ENCODE measurements at regions not wholly inside any gene's neighbourhood (a gene's known extent, or its start where the extent isn't known, plus 50 kb on each side); places are given as distances from the start of the nearest gene placed in this dataset.
"Not testable (repeated sequence)": the region's sequence is repeated elsewhere in the genome, so short reads cannot be mapped to it uniquely, and the experiment has no call there.

DNA sequence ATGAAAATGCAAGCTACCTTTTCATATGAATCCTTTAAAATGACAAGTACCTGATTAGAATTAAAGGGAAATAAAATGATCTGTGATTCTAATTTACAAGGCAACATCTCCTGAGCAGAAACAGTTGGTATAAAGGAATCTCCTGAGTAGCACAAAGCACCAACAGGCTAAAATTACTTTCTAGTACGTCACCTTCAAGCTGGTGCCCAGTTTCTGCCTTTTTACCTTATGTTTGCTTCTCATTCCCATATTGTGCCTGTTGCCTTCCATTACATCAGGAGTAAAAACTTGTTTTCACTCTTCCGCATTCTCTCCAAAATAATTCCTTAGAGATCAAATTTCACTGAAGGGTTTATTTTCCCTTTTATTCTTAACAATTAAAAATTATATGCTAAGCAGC is 587.1 kb upstream of the KCND2 start:
- no peak for ATAC-seq
- no peak for DNase-seq
- intact Hi-C loops (cut with micrococcal nuclease) = no loop called here

DNA sequence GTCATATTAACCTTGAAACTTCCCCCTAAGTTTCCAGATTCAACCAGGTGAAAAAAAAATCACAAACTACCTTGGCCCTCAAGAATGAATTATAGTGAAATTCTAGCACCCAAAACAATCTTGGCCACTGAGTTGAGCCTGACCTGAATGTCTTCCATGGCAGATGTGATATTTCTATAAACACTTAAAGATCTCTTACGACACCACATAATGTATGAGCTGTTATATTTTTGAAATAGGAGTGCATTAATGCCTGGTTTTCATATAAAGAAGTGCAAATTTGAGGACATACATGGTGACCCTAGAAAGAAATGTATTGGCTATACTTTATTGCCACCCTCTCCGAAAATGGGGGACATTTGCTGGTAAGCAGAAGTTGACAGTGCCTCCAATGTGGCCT is 584.1 kb upstream of the KCND2 start:
- intact Hi-C loops (cut with micrococcal nuclease) = no loop called here
- no peak for ATAC-seq
- no peak for DNase-seq

DNA sequence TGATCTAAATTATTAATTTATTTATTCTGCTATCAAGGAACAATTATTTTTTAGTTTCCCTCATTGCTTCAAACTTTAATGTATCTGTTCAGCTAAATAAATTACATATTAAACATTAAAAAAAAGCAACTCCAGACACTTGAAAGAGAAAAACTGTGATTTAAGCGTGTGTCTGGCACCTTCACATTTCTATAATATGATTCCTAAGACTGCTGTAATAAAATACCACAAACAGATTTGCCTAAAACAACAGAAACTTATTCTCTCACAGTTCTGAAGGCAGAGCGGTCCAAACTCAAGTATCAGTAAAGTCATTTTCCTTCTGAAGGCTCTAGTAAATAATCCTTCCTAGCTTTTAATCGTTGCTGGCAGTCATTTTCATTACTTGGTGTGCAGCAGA is 580.4 kb upstream of the KCND2 start:
- no peak for ATAC-seq
- no peak for DNase-seq
- intact Hi-C loops (cut with micrococcal nuclease) = no loop called here

DNA sequence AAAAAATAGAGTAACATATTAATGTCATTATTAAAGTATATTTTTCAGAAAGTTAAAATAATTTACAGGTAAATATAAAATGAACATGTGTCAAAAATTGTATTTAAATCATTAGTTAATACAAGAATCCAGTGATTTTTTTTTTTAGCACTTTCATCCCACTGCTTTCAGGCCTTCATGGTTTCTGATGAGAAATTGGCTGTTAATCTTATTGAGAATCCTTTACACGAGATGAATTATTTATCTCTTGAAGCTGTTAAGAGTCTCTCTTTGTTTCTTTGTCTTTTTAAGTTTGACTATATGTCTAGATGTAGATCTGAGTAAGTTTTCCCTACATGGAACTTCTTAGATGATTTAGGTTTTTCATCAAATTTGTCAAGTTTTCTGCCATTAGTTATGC is 578.5 kb upstream of the KCND2 start:
- intact Hi-C loops (cut with micrococcal nuclease) = no loop called here
- ATAC-seq (no peak), DNase-seq (no peak)

DNA sequence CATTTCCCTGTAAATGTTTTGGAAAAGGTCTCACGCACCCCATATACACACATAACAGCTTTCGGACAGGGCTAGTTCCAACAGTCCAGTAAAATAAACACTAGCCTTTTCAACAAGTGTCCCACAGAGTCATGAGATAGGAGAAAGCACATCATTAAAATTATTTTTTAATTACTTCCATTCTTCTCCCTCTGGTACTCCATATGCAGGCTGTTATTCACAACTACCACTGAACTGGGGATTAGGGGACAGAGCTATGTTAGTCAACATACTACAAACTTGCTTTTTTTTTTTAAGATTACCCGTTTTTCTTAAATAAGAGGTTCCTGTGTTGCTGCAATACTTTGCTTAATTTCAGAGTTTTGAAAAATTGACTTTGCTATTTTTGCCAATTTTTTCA is 576.6 kb upstream of the KCND2 start:
- ATAC-seq = no peak
- DNase-seq = no peak
- intact Hi-C loops (cut with micrococcal nuclease) = no loop called here

DNA sequence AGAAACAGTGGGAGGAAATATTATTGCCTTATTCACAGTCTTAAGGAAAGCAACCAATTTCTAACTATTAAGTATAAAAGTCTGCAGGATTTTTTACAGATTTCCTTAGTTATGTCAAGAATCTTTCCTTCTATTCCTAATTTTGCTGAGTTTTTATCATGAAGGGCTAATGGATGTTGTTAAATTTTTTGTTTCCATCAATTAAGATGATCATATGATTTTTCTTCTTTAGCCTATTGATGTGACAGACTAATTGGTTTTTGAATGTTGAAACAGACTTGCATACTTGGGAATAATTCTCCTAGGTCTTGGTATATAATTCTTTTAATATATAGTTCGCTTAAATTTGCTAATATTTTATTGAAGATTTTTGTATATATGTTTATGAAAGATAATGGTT is 569.1 kb upstream of the KCND2 start:
- no peak for DNase-seq
- ATAC-seq = no peak
- intact Hi-C loops (cut with micrococcal nuclease) = no loop called here

DNA sequence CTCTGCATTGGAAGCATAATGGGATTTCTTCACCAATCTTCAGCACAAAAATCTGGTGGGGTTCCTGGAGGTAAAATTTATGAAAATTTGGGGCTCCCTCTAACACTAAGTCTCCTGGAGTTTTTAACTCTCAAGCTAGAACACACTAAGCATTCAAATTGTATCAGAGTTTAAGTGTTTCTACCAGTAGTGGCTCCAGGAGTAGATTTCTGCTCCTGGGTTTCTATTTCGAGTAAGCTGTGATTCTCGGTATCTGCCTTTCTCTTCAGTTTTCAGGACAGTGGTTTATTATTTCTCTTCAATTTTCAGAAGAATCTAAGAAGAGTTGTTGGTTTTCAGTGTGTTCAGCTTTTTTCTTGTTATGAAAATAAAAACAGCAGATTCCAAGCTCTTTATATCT is 566.4 kb upstream of the KCND2 start:
- ATAC-seq (no peak), DNase-seq (no peak)
- intact Hi-C loops (cut with micrococcal nuclease) = no loop called here

DNA sequence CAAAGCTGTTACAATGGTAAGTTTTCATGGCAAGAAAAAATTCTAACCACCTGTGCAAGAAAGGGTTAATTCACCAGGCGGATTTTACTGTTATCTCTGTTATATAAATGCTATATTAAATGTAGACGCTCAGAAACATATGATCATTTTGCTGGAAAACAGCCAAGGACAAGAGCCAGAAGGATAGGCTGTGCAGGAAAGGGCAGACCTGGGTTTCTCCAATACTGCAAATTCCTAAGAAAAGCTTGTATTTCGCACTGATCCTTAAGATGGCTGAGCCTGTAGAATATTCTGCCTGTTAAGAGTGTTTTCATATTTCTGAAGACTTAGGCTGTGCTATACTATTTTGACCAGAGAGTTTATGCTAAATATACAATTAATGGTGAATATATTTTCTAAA is 564.1 kb upstream of the KCND2 start:
- no peak for ATAC-seq
- DNase-seq = no peak
- intact Hi-C loops (cut with micrococcal nuclease) = no loop called here

DNA sequence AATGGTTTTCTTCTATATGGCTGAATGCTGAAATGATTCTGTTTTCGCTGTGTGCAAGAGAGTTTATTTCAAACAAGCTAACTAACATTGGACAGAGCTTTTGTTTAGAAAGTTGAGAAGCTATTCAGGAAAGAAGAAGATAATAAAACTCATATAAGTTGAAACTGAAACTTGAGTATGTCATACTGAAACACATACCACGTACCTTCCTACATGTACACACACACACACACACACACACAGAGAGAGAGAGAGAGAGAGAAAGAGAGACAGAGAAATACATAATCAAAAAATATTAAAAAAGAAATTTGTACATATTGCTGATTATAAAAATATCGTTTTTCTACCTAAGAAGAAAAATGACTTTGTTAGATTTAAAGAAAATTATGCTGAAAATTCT is 561.9 kb upstream of the KCND2 start:
- intact Hi-C loops (cut with micrococcal nuclease) = no loop called here
- DNase-seq (no peak), ATAC-seq (no peak)

DNA sequence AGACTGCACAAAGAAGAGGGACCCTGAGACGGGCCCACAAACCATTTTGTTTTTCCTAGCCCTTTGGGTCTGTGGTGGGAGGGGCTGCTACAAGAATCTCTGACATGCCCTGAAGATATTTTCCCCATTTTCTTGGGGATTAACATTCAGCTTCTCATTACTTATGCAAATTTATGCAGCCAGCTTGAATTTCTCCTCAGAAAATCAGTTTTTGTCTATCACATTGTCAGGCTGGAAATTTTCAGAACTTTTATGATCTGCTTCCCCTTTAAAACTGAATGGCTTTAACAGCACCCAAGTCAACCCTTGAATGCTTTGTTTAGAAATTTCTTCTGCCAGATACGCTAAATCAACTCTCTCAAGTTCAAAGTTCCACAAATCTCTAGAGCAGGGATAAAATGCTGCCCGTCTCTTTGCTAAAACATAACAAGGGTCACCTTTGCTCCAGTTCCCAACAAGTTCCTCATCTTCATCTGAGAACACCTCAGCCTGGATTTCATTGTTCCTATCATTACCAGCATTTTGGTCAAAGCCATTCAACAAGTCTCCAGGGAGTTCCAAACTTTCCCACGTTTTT is 560.0 kb upstream of the KCND2 start:
- ATAC-seq (no peak), DNase-seq (no peak)
- intact Hi-C loops (cut with micrococcal nuclease) = no loop called here

DNA sequence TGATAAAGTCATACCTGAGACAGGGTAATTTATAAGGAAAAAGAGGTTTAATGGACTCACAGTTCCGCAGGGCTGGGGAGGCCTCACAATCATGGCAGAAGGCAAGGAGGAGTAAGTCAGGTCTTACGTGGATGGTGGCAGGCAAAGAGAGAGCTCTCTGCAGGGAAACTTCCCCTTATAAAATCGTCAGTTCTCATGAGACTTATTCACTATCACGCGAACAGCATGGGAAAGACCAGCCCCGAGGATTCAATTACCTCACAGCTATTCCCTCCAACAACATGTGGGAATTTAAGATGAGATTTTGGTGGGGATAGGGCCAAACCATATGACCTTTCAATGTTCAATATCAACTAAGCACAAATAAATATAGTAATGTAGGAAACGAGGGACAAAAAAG is 559.4 kb upstream of the KCND2 start:
- ATAC-seq (no peak), DNase-seq (no peak)
- intact Hi-C loops (cut with micrococcal nuclease) = no loop called here

DNA sequence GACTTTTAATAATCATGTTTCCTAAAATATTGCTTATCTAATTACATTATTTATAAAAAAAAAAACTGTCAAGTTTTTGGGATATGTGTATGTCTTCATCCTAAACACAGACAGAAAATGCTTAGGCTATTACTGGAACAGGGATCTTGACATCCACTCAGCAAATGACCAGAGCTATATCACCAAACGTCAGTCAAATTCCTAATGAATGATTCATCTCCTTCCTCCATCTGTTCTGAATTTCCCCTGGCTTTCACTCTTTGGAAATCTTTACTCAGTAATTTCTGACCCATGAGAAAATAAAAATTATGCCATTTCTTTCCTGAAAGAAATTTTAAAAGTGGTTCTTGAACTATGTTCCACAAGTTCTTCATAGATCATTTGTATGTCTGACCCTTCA is 552.4 kb upstream of the KCND2 start:
- DNase-seq = no peak
- intact Hi-C loops (cut with micrococcal nuclease) = no loop called here
- no peak for ATAC-seq

DNA sequence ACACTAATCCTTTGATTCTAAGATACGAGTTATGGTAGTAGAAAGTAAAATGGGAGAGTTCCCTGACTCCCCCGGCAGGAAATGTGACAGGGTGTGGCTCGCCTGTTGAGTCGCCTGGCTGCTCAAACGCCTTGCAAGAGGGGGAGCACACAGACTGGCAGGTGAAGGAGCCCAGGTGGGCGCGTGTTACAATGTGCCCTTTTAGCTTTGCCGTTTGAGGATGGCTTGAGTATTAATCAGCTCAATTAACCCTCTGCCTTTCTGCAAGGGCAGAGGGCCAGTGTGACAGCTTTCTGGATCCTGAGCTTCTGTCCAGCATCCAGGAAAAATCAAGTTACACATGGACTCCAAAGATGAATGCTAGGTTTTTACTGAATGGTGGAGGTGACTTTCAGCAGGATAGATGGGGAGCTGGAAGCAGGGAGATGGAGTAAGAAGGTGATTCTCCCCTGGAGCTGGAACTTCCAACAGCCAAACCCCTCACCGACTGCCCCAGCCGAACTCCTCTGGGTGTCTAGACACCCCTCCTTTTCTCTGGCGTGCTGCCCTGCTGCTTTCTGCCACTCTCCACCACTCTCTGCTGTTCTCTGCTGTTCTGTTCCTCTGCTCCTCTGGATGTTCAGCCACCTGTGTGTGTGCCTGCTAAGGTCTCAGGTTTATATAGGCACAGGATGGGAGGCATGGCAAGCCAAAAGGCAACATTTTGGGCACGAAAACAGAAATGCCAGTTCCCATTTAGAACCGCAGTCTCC is 548.8 kb upstream of the KCND2 start:
- ATAC-seq = no peak
- no peak for DNase-seq
- intact Hi-C loops (cut with micrococcal nuclease) = no loop called here

DNA sequence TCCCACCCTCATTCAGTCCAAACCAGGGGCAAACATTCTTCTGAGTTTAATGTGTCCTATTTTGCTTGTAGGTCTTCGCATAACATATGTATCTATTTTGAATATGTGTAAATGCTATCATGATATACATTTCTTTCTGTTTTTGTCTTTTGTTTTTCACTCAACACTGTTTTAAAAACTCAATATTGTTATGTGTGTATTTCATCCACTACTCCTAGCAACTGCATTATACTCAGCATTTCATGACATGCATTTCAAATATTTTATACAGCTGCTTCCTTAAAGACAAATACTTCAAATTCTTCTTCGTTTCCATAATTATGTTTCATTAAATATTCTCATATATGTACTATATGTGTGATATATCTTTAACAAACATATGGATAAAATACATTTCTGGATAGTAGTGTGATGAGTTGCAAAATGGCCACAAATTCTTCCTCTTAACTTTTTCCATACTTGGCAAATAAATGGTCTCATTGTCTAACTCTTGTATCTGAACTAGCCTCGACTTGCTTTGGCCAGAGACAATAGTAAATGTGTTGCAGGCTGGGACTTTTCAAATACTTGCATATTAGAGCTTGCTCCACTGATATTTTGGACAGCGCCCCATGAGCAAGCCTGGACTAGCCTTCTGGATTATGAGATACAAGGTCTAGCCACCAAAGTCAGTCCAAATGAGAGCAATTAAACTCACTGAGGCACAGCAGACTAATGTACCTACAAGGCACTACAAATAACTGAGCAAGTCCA is 539.7 kb upstream of the KCND2 start:
- no peak for ATAC-seq
- intact Hi-C loops (cut with micrococcal nuclease) = no loop called here
- DNase-seq = no peak

DNA sequence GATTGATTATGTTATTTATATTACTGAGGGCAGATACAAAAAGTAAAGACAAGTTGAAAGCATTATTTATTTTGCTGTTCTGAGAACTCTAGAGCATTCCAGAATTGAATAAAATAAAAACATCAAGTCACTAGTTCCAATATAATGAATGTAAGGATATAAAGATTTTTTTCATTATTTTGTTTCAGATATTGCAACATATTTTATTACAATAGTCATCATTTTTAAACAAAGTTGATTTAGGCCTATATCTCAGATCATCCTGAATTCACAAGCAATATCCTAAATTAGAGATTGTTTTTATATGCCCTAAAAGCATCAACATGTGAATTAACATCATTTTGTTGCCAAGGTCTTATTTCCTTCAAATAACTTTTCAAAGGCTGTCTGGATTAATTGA is 535.6 kb upstream of the KCND2 start:
- intact Hi-C loops (cut with micrococcal nuclease) = no loop called here
- ATAC-seq (no peak), DNase-seq (no peak)

DNA sequence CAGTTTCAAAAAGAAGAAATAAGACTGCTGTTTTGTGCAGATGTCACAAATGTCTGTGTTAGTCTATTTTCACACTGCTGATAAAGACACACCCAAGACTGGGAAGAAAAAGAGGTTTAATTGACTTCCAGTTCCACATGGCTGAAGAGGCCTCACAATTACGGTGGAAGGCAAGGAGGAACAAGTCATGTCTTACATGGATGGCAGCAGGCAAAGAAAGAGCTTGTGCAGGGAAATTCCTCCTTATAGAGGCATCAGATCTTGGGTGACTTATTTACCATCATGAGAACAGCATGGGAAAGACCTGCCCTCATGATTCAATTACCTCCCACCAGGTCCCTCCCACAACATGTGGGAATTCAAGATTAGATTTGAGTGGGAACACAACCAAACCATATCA is 527.7 kb upstream of the KCND2 start:
- ATAC-seq; DNase-seq; intact Hi-C loops (cut with micrococcal nuclease): not testable (repeated sequence)

DNA sequence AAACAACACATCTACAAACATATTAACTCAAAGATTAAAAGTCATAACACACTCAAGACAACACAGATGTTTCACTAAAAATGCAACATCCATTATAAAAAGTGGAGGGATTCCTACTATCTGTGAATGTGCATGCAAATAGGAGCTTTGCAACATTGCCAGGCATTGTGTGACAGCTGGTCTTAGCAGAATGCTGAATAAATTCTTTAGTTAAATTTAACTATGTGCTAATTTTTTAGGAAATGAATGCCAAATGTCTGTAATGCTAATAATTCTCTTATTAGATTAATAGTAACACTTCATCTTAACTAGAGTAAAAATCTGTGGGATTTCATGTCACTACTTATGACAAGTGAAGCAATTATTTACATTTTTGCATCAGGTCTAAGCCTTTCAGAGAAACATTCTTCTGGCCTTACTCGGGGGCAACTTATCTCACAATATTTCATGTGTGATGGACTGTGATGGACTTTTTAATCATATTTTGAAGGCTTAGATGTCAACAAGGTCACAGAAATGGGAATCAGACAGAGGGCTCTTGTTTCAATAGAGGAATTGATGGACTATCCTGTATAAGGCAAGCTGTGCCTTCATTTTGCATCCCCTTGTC is 524.6 kb upstream of the KCND2 start:
- ATAC-seq = no peak
- no peak for DNase-seq
- intact Hi-C loops (cut with micrococcal nuclease) = no loop called here

DNA sequence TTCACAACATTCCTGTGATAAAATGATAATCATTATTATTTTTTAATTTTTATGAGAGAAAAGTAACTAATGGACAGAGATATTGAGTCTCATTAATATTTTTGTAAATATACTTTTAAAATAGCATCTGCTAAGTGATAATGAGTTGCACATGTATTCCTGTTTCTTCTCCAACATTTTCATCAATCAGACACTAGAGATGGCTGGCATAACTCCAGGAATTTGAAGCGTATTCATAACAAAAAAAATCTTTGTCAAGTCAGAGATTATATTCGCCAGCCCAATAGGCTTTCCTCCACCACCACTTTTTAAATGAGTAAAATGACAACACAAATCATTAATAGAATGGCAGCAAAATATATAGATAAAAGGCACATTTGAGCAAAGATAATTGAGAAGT is 524.0 kb upstream of the KCND2 start:
- DNase-seq (no peak), ATAC-seq (no peak)
- intact Hi-C loops (cut with micrococcal nuclease) = no loop called here

DNA sequence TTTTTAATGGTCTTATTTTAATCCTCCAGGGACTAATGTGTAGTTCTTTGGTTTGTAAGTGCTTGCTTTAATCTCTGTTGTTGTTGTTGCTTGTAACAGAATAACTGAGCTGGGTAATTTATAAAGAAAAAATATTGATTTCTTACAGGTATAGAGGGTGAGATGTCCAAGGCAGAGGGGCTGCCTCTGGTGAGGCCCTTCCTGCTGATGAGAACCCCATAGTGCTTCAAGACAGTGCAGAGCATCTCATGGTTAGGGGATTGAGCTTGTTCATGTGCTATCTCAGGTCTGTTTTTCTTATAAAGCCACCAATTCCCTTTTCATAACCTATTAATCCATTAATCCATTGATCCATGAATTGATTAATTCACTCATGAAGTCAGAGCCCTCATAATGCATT is 516.3 kb upstream of the KCND2 start:
- DNase-seq (no peak), ATAC-seq (no peak)
- intact Hi-C loops (cut with micrococcal nuclease) = no loop called here

DNA sequence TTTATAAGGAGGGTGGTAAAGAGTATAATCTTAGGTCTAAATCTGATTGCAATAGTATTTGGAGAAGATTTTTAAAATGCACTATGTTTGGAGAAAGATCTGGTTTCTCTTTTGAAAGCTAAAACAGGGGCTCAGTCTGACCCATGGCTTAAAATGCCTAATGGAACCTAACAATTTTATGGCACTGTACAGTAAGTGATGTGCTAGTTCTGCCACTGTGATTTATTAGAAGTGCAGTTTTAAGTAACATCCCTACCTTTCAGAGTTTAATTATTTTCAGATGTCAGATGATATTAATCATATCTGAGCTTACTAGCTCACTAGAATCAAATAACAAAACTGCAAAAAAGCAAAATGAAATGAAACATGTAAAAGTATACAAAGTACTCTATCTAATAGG is 514.7 kb upstream of the KCND2 start:
- no peak for DNase-seq
- intact Hi-C loops (cut with micrococcal nuclease) = no loop called here
- no peak for ATAC-seq

Data from left ventricle myocardium superior (tissue), 1 donor.